ENCODE measurements at regions not wholly inside any gene's neighbourhood (a gene's known extent, or its start where the extent isn't known, plus 50 kb on each side); places are given as distances from the start of the nearest gene placed in this dataset.
"Not testable (repeated sequence)": the region's sequence is repeated elsewhere in the genome, so short reads cannot be mapped to it uniquely, and the experiment has no call there.

DNA sequence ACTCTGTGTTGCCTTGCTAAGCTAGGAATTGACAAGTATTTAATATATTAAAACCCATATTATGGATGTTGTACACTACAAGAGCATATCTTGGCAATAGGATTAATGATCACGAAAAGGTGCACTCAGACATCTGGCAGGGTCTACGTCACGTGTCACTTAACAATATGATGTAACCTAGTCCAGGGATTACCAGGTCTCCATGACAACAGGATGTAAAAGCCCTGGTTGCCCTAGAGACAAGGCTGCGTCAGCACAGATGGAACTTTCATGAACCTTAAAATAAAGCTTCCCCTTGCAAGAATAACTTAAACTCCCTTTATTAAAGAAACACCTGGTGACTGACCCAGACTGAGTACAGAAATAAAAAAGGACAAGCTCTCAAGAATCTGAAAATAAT, 717.8 kb downstream of the CDH18 start:
- no peak for DNase-seq

DNA sequence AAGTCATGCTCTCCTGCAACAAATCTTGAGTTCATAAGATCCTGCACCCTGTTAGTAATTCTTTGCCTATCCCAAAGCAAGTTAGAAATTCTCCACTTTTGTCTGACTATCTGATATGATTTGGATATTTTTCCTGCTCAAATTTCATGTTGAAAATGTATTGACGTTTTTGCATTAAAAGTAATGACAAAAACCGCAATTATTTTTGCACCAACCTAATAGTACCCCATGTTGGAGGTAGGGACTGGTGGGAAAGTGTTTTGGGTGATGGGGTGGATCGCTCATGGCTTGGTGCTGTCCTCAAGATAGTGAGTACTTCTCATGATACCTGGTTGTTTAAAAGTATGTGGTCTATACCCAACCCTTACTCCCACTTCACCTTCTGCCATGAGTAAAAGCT, 713.4 kb downstream of the CDH18 start:
- DNase-seq: no peak

DNA sequence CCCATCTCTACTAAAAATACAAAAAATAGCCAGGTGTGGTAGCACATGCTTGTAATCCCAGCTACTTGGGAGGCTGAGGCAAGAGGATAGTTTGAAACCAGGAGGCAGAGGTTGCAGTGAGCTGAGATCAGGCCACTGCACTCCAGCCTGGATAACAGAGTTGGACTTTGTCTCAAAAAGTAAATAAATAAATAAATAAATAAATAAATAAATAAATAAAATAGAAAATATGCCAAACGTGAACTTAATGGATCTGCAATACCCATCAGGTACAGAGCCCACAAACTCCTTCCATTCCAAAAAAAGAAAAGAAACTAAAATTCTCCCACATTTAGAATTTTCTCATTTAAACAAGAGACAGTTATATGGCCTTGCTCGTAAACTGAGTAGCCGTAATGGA, 702.7 kb downstream of the CDH18 start:
- DNase-seq: no peak

DNA sequence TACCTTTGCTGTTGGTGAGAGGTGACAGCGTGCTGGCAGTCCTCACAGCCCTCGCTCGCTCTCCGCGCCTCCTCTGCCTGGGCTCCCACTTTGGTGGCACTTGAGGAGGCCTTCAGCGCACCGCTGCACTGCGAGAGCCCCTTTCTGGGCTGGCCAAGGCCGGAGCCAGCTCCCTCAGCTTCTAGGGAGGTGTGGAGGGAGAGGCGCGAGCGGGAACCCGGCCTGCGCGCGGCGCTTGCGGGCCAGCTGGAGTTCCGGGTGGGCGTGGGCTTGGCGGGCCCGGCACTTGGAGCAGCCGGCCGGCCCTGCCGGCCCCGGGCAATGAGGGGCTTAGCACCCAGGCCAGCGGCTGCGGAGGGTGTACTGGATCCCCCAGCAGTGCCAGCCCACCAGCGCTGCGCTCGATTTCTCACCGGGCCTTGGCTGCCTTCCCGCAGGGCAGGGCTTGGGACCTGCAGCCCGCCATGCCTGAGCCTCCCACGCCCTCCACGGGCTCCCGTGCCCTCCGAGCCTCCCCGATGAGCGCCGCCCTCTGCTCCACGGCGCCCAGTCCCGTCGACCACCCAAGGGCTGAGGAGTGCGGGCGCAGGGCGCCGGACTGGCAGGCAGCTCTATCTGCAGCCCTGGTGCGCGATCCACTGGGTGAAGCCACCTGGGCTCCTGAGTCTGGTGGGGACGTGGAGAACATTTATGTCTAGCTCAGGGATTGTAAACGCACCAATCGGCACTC, 700.3 kb downstream of the CDH18 start:
- not testable (repeated sequence) for DNase-seq

DNA sequence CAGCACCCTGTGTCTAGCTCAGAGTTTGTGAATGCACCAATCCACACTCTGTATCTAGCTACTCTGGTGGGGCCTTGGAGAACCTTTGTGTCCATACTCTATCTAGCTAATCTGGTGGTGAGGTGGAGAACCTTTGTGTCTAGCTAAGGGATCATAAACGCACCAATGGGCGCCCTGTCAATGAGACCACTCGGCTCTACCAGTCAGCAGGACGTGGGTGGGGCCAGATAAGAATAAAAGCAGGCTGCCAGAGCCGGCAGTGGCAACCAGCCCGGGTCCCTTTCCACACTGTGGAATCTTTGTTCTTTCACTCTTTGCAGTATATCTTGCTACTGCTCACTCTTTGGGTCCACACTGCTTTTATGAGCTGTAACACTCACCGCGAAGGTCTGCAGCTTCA, 699.7 kb downstream of the CDH18 start:
- DNase-seq: not testable (repeated sequence)

DNA sequence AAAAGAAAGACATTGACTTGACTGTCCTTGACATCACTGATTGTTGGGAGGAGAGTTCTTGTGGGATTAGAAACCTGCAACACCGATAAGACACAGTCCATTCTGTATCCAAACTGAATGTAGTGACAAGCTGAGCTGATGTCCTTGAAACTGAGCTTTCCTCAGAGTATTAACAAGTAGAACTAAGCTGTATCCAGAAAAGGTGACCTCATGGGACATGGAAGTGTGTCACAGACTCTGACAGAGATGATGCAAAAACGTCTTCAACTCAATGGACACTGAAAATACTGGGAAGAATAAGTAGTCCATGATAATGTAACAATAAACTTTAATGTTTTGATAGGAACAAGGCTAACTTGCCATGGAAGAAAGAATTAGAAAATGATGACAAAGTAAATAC, 690.1 kb downstream of the CDH18 start:
- DNase-seq: no peak

DNA sequence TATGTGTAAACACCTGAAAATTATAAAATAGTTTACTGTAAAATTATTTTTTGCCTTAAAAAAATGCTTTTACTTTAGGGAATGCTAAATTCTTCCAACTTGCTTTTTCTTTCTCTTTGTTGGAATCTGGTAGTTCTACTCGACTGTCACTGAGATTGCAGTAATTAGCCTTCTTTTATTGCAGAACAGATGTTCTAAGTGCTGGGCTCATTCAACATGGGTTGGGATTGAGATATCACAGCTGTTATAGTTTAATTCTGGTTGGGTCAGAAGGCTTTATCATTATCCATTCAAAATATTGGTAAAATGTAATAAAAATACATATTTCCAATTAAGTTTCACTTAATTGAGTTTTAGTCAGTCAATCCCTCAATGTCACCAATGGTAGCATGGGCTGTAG, 686.7 kb downstream of the CDH18 start:
- DNase-seq: no peak

DNA sequence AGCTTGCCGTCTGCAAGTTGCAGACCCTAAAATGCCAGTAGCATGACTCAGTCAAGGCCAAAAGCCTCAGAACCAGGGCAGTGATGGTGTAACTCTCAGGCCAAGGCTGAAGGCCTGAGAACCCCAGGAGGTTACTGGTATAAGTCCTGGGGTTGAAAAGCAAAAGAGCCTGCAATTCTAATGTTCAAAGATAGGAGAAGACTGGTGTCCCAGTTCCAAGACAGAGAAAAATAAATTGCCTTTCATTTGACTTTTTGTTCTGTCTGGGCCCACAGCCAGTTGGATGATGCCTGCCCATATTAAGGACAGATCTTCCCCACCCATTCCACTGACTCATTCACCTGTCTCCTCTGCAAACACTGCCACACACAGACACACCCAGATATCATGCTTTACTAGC, 673.2 kb downstream of the CDH18 start:
- DNase-seq: no peak

DNA sequence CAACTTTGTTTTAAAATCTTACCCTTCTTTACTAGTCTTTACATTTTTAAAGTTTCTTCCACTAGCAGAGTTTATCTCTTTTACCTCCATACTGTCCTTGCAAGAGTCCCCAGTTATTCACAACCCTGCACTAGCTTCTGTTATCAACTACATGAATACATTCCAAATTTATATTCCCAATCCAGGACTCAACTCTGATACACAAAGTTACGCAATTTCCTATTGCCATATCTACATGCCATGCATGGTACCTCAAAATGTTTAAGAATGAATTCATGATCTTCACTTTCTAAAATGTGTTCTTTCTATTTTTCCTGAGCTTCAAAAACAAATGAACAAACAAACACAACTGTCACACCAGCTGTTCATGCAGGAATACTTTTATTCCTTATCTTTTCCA, 668.7 kb downstream of the CDH18 start:
- DNase-seq: no peak

DNA sequence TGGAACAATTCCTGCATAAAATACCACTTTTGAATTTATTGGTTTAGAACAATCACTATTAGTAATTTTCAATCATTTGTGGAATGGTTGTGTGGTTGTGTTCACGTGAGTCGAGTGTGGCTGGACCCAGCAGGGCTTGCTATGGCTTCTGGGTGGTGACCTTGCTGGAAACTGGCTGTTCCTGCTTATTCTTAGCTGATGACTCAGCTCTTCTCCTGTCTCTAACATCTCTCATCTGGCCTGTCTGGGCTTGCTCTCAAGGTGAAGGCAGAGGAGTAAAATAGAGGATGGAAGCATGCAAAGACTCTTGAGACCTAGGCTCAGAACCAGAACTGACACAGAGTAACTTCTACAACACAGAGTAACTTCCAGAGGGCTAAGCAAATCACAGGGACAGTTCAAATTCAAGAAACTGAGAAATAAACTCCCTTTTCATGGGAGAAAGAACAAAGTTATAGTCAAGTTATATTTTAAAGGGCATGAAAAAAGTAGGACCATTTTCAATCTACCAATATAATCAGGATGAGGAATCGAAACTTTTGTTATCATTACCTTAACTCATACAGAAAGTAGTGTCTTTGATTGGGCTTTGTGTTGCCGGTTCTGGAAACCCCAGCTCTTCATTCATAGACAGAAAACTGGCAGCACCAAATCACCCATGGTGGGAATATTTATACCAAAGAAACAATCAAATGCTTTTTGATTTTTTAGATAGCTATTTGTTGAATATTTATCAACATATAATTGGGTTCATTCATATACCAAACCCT, 665.1 kb downstream of the CDH18 start:
- no peak for DNase-seq

DNA sequence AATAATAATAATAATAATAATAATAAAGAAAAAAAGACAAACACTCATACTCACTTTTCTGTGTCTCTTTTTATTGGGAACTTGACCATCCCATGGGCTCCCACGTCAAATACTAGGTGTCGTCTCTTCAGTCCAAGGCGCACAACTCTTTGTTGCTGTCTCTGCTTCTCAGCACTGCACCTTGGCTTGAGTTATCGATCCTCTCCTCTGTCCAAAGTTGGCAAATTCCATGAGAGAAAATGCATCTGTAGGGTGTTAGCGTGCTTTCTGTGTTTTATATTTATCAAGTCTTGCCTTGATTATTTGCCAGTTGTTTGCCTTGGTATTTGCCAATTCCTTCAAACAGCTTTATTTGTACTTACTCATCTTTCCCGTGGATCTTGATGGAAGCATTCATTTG, 653.7 kb downstream of the CDH18 start:
- DNase-seq: no peak

DNA sequence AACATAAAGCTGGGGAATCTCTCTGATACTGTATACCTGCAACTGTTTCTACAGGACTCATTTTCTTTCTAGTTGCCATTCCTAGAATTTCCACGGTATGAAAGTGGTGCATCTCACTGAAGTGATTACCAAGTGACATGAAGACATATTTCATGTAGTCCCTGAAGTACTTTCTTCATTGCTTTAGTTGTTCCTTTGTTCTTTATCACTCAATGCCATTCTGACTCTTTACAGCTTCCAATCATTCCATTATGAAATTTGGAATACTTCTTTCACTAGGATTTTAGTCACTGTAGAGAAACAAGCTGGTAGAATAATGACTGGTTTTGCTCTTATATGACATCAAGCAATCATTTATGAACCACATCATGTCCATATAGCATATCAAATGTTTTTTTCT, 645.1 kb downstream of the CDH18 start:
- DNase-seq: no peak

DNA sequence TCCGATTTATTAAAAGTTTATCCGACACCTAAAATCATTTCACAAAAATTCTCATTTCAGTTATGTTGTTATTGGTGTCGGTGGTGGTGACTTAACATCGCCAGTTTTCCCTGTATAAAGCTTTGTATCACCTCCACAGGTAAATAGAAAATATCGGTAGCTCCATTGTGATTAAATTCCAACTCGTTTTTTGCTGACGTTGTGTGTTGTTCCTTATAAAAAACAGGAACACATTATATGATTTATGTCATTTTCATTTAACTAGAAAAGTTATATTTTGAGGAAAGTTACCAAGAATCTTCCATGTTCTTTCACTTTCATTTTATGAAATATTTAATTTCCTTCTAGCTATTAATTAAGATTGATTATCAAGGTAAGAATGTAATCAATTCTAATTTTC, 635.9 kb downstream of the CDH18 start:
- DNase-seq: no peak

DNA sequence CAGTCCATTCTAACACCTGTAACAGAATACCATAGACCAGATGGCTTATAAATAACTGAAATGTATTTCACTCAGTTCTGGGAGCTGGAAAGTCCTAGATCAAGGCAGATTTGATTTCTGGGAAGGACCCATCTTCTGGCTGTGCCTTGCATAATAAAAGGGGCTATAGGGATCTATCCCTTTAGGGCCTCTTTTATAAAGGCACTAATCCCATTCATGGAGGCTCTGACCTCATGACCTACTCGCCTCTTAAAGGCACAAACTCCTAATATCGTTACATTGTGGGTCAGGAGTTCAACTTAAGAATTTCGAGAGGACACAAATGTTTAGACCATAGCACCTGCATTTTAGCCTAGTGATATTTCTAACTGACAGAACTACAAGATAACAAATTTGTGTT, 619.0 kb downstream of the CDH18 start:
- DNase-seq: no peak

DNA sequence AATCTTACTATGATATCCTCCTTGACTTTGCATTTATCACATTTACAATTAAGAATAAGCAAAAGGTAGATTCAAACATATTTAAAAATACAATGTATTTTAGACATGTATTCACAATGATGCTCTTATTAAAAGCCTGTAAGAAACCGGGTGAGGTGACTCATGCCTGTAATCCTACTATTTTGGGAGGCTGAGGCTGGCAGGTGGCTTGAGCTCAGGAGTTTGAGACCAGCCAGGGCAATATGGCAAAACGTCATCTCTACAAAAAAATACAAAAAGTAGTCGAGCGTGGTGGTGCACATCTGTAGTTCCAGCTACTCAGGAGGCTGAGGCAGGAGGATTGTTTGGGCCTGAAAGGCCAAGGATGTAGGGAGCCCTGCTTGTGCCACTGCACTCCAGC, 618.4 kb downstream of the CDH18 start:
- no peak for DNase-seq

DNA sequence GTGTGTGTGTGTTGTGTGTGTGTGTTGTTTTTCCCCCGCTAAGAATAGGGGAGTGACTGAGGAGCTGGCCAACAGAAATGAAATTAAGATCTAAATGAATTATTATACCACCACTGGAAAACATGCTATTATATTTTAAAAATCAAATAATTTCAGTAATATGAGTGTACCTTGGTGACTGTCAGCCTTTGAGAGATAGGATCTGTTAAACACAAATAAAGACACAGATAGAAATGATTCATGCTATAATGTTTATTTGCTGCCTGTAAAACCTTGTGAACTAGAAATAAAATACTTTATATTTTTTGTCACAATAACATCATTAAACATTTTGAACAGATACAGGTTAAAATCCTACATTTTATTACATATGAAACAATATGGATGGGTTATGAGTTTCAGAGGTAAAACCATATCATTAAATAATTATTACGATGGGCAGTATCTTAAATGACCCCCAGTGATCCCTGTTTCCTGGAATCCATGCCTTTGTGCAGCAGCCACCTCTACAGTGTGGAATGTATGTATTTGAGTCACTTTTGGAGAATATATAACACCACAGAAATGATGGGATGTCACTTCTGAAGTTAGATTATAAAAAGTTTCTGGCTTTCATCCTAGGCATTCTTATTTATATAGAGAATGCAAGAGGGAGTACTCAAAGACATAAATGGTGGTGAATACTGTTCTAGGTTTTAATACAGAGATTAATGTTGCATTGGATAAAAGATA, 617.2 kb downstream of the CDH18 start:
- no peak for DNase-seq

DNA sequence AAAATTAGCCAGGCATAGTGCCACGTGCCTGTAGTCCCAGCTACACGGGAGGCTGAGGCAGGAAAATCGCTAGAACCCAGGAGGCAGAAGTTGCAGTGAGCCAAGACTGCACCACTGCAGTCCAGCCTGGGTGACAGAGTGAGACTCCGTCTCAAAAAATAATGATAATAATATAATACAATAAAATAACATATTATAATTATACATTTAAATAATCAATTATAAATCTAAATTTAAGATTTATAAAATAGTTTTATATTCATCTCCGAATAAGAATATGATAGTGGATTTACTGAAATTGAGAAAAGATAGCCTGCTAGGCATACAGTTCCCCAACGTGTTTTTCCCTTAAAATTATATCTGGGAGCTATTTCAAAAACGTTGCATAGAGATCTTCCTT, 599.6 kb downstream of the CDH18 start:
- DNase-seq: no peak

DNA sequence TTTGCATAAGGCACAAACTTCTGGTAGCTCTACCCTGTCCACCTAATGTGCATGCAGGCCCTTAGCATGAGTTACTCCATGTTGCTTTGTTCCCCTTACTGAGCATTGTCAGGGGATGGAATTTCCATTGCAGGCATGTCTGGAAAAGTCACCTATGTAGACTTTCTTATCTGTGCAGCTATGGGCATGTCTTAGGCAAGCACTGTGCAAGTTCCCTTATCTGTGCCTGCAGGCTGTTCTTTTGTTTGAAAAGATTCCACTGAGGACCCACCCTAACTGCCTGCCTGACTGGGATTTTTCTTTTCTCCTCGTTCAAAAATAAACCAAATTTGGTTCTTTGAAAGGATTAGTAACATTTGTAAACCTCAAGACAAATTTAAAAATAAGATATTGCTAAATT, 587.0 kb downstream of the CDH18 start:
- DNase-seq: no peak

DNA sequence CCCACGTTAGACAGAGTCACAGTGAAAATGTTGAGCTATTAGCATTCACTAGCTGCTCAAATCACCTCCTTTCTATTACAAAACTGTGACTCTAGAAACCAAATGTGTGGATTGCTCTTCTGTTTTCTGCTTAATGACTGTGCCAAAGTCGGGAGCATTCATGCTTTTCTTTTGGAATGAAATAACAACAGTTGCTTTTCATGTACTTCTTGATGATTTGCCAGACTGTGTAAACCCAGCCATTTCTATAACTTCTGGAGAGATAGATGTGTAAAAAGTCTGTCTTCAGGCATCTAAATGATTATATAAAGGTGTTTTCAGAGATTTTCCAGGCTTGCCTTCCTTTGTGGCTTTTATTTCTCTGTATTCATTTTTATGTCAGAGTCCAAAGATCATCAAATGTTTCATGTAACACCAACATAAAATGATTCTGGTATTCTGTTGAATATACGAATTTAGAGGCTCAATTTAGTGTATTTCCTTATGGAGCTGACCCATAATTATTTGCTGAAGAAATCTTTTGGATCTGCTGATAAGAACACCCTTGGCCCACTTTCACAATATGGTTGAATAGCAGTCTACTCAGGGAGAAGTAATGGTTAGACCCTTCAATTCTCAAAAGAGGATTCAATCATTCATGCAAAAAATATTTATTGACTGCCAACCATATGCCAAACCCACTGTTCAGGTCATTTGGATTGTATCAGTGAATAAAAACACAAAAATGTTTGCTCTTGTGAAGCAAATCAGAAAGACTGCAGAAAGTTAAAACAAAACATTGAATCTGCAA, 581.2 kb downstream of the CDH18 start:
- no peak for DNase-seq

DNA sequence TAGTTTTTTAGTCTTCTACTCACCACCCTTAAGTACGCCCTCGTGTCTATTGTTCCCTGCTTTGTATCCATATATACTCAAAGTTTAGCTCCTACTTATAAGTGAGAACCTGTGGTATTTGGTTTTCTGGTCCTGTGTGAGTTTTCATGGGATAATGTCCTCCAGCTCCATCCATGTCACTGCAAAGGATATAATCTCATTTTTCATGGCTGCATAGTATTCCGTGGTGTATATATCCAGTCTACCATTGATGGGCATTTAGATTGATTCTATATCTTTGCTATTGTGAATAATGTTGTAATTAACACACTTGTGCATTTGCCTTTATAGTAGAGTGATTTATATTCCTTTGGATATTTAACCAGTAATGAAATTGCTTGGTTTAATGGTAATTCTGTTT, 579.9 kb downstream of the CDH18 start:
- no peak for DNase-seq

DNA sequence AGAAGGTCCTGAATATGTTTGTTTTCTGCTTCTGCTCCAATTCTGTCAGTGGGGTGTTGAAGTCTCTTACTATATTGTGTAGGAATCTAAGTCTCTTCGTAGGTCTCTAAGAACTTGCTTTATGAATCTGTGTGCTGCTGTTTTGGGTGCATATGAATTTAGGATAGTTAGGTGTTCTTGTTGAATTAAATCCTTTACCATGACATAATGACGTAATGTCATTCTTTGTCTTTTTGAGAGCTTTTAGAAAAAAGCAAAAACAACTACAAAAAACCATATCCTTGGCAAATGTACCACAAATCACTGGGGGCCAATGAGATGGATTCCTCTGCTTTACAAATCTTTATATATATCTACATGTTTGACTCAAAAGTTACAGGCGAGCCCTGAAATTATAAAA, 576.1 kb downstream of the CDH18 start:
- no peak for DNase-seq
